HG02852 (cell line): ENCODE measurements at regions not wholly inside any gene's neighbourhood (a gene's known extent, or its start where the extent isn't known, plus 50 kb on each side); places are given as distances from the start of the nearest gene placed in this dataset.
"Not testable (repeated sequence)": the region's sequence is repeated elsewhere in the genome, so short reads cannot be mapped to it uniquely, and the experiment has no call there.

ENCODE experiments used
- ATAC-seq: cut with Tn5 transposase; IDR thresholded peaks from one replicate; pipeline ENCODE4 v1.9.1; 2021; ENCODE audit warnings: mild to moderate bottlenecking, moderate library complexity; ENCODE audit not compliant: unreplicated experiment

- ATAC-seq = no peak
These were observed 175.3 kb downstream of the MBL2 start for GRCh38 chr10:52597189-52597863.

- ATAC-seq = no peak
These were observed 173.6 kb downstream of the MBL2 start for GRCh38 chr10:52598936-52599335.

GRCh38 chr10:52599551-52600200 is 172.9 kb downstream of the MBL2 start:
- no peak for ATAC-seq

GRCh38 chr10:52604131-52604530 is 168.5 kb downstream of the MBL2 start:
- ATAC-seq = not testable (repeated sequence)

GRCh38 chr10:52609071-52609470 is 163.5 kb downstream of the MBL2 start:
- ATAC-seq = no peak

- ATAC-seq = no peak
These were observed 162.9 kb downstream of the MBL2 start for GRCh38 chr10:52609626-52610240.

- ATAC-seq = no peak
These were observed 157.3 kb downstream of the MBL2 start for GRCh38 chr10:52615331-52615730.

GRCh38 chr10:52615756-52616394 is 156.7 kb downstream of the MBL2 start:
- no peak for ATAC-seq

- no peak for ATAC-seq
These were observed 156.2 kb downstream of the MBL2 start for GRCh38 chr10:52616395-52616764.

GRCh38 chr10:52617346-52617745 is 155.2 kb downstream of the MBL2 start:
- no peak for ATAC-seq

GRCh38 chr10:52619052-52619451 is 153.5 kb downstream of the MBL2 start:
- ATAC-seq = no peak

GRCh38 chr10:52621635-52622079 is 150.9 kb downstream of the MBL2 start:
- no peak for ATAC-seq

- no peak for ATAC-seq
These were observed 148.8 kb downstream of the MBL2 start for GRCh38 chr10:52623761-52624160.

GRCh38 chr10:52627279-52627678 is 145.3 kb downstream of the MBL2 start:
- ATAC-seq = no peak

GRCh38 chr10:52631146-52631545 is 141.4 kb downstream of the MBL2 start:
- no peak for ATAC-seq

GRCh38 chr10:52631648-52632047 is 140.9 kb downstream of the MBL2 start:
- no peak for ATAC-seq

- no peak for ATAC-seq
These were observed 140.0 kb downstream of the MBL2 start for GRCh38 chr10:52632591-52632990.

- no peak for ATAC-seq
These were observed 139.3 kb downstream of the MBL2 start for GRCh38 chr10:52633266-52633665.

GRCh38 chr10:52635651-52636050 is 136.9 kb downstream of the MBL2 start:
- ATAC-seq = no peak

- no peak for ATAC-seq
These were observed 135.7 kb downstream of the MBL2 start for GRCh38 chr10:52636874-52637273.

- ATAC-seq = no peak
These were observed 135.0 kb downstream of the MBL2 start for GRCh38 chr10:52637592-52637991.

- no peak for ATAC-seq
These were observed 132.9 kb downstream of the MBL2 start for GRCh38 chr10:52639652-52640051.
